Spleen (tissue), 7 donors: ENCODE measurements at regions not wholly inside any gene's neighbourhood (a gene's known extent, or its start where the extent isn't known, plus 50 kb on each side); places are given as distances from the start of the nearest gene placed in this dataset.

Source experiments
- POLR2AphosphoS5 ChIP-seq, 3 donors: sonication (generic); formaldehyde crosslinking; IDR thresholded peaks; one replicate each; pipeline ENCODE4 v1.5.1; 2017; ENCODE audit warnings: antibody characterized with exemption in 3 of 3
- TF ChIP-seq, protein P1 (sequence below), 11 experiments: fragments of 200-600 bp in 7 of 11; fragments of 450-650 bp in 4 of 11; sonication (generic) in 4 of 11; IDR thresholded peaks in 8 of 11; conservative IDR thresholded peaks in 3 of 11; 1 replicate in 7 of 11; 2 replicates in 4 of 11; pipeline versions ENCODE4 v1.4.0 to v1.8.0; 2016 to 2021; ENCODE audit warnings: antibody characterized with exemption in 11 of 11, inconsistent platforms in 4 of 11, mild to moderate bottlenecking in 1 of 11
- donor health status: DM: no; HTN: no; CAD: no; lungs with moderate emphysema.
- donor health status: DM: no; HTN: no; CAD: no.
- donor health status: DM: no; HTN: no; CAD: no.

DNA sequence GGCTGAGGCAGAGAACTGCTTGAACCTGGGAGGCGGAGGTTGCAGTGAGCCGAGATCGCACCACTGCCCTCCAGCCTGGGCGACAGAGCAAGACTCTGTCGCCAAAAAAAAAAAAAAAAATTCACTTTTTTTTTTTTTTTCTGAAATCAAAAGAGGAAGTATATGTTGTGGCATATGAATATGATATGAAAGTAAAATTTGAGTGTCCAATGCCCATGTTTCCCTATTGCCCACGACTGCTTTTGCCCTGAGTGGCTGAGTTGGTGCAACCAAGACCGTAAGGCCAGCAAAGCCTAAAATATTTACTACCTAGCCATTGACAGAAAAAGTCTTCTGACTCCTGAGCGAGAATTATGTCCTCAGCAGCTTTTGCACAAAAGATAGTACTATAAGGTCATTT, 101.7 kb upstream of the PARP11 start:
- TF ChIP-seq, protein P1, sequence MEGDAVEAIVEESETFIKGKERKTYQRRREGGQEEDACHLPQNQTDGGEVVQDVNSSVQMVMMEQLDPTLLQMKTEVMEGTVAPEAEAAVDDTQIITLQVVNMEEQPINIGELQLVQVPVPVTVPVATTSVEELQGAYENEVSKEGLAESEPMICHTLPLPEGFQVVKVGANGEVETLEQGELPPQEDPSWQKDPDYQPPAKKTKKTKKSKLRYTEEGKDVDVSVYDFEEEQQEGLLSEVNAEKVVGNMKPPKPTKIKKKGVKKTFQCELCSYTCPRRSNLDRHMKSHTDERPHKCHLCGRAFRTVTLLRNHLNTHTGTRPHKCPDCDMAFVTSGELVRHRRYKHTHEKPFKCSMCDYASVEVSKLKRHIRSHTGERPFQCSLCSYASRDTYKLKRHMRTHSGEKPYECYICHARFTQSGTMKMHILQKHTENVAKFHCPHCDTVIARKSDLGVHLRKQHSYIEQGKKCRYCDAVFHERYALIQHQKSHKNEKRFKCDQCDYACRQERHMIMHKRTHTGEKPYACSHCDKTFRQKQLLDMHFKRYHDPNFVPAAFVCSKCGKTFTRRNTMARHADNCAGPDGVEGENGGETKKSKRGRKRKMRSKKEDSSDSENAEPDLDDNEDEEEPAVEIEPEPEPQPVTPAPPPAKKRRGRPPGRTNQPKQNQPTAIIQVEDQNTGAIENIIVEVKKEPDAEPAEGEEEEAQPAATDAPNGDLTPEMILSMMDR (IDR thresholded peaks at IDR 0.05 in 8 of 11, conservative IDR thresholded peaks at IDR 0.05 in 3 of 11): no peak
- no peak for TF ChIP-seq POLR2AphosphoS5 (IDR thresholded peaks at IDR 0.05)
